ENCODE measurements at regions not wholly inside any gene's neighbourhood (a gene's known extent, or its start where the extent isn't known, plus 50 kb on each side); places are given as distances from the start of the nearest gene placed in this dataset.
A peak's percentile ranks its signal among the peaks of the same experiment; 100 is the strongest.

- Histone ChIP-seq H3K4me2 (no peak overlapping the region), H4K20me1 (ENCODE audit: insufficient read depth) (no peaks in the 10 kb centered on the region), H3K4me3 (IDR thresholded peaks at IDR 0.05; ENCODE audit: insufficient read depth, low read depth, low read length) (no peak overlapping the region), H3K79me2 (ENCODE audit: insufficient read depth, low read depth) (no peaks in the 10 kb centered on the region), H2AFZ (ENCODE audit: low read depth) (no peak overlapping the region), H3K36me3 (ENCODE audit: insufficient read depth) (no peaks in the 10 kb centered on the region), H3K27ac (no peak overlapping the region), H3K9ac (no peak overlapping the region), H3K27me3 (ENCODE audit: insufficient read depth, low read depth) (no peaks in the 10 kb centered on the region), H3K4me1 (ENCODE audit: low read depth, poor library complexity, severe bottlenecking) (peaks cover 10% of the 10 kb centered on the region)
- TF ChIP-seq CTCF (conservative IDR thresholded peaks at IDR 0.05; ENCODE audit: low read depth, low read length): peak; percentile 49
Measured at GRCh38 chr6:88492824-88493223, 326.7 kb upstream of the CNR1 start.

- H3K4me1 ChIP-seq (ENCODE audit: low read depth, poor library complexity, severe bottlenecking): peaks cover 10% of the 10 kb centered on the region
- H3K27me3 ChIP-seq (ENCODE audit: insufficient read depth, low read depth): no peaks in the 10 kb centered on the region
- no peaks in the 10 kb centered on the region for H4K20me1 ChIP-seq (ENCODE audit: insufficient read depth)
- no peak for TF ChIP-seq CTCF (conservative IDR thresholded peaks at IDR 0.05; ENCODE audit: low read depth, low read length)
- H3K4me2 ChIP-seq: no peak overlapping the region
- no peaks in the 10 kb centered on the region for H3K36me3 ChIP-seq (ENCODE audit: insufficient read depth)
- no peak overlapping the region for H2AFZ ChIP-seq (ENCODE audit: low read depth)
- H3K4me3 ChIP-seq (IDR thresholded peaks at IDR 0.05; ENCODE audit: insufficient read depth, low read depth, low read length): no peak overlapping the region
- no peaks in the 10 kb centered on the region for H3K79me2 ChIP-seq (ENCODE audit: insufficient read depth, low read depth)
- H3K9ac ChIP-seq: no peak overlapping the region
- H3K27ac ChIP-seq: no peak overlapping the region
Measured at GRCh38 chr6:88492241-88492640, 326.1 kb upstream of the CNR1 start.

- H3K4me1 ChIP-seq (ENCODE audit: low read depth, poor library complexity, severe bottlenecking): peaks cover 10% of the 10 kb centered on the region
- H3K4me3 ChIP-seq (IDR thresholded peaks at IDR 0.05; ENCODE audit: insufficient read depth, low read depth, low read length): no peak overlapping the region
- no peaks in the 10 kb centered on the region for H3K36me3 ChIP-seq (ENCODE audit: insufficient read depth)
- no peaks in the 10 kb centered on the region for H3K27me3 ChIP-seq (ENCODE audit: insufficient read depth, low read depth)
- no peaks in the 10 kb centered on the region for H3K79me2 ChIP-seq (ENCODE audit: insufficient read depth, low read depth)
- H3K27ac ChIP-seq: no peak overlapping the region
- H3K9ac ChIP-seq: no peak overlapping the region
- H2AFZ ChIP-seq (ENCODE audit: low read depth): no peak overlapping the region
- no peaks in the 10 kb centered on the region for H4K20me1 ChIP-seq (ENCODE audit: insufficient read depth)
- no peak for TF ChIP-seq CTCF (conservative IDR thresholded peaks at IDR 0.05; ENCODE audit: low read depth, low read length)
- no peak overlapping the region for H3K4me2 ChIP-seq
Measured at GRCh38 chr6:88491266-88491880, 325.2 kb upstream of the CNR1 start.

GRCh38 chr6:88490908-88491264, 324.7 kb upstream of the CNR1 start:
- H4K20me1 ChIP-seq (ENCODE audit: insufficient read depth): no peaks in the 10 kb centered on the region
- H3K27me3 ChIP-seq (ENCODE audit: insufficient read depth, low read depth): no peaks in the 10 kb centered on the region
- H3K27ac ChIP-seq: no peak overlapping the region
- no peak overlapping the region for H3K4me3 ChIP-seq (IDR thresholded peaks at IDR 0.05; ENCODE audit: insufficient read depth, low read depth, low read length)
- no peaks in the 10 kb centered on the region for H3K79me2 ChIP-seq (ENCODE audit: insufficient read depth, low read depth)
- no peak overlapping the region for H3K4me2 ChIP-seq
- no peak overlapping the region for H3K9ac ChIP-seq
- no peak overlapping the region for H2AFZ ChIP-seq (ENCODE audit: low read depth)
- no peaks in the 10 kb centered on the region for H3K36me3 ChIP-seq (ENCODE audit: insufficient read depth)
- no peak for TF ChIP-seq CTCF (conservative IDR thresholded peaks at IDR 0.05; ENCODE audit: low read depth, low read length)
- H3K4me1 ChIP-seq (ENCODE audit: low read depth, poor library complexity, severe bottlenecking): peaks cover 10% of the 10 kb centered on the region

All from KMS-11 (cell line).